HTR-8/SVneo (cell line): ENCODE measurements at regions not wholly inside any gene's neighbourhood (a gene's known extent, or its start where the extent isn't known, plus 50 kb on each side); places are given as distances from the start of the nearest gene placed in this dataset.
"Not testable (repeated sequence)": the region's sequence is repeated elsewhere in the genome, so short reads cannot be mapped to it uniquely, and the experiment has no call there.

Experiments used
- DNase-seq: peaks from one replicate; pipeline ENCODE4 v3.0.0; 2011; ENCODE audit warnings: low spot score, mixed read lengths; ENCODE audit not compliant: insufficient read length
- FAIRE-seq: peaks from 2 replicates; lab custom pipeline; 2011; peaks lifted over from hg19 to GRCh38; lab: Jason Lieb, UNC

GRCh38 chr16:6803176-6803575 lies 529.5 kb upstream of the RBFOX1 start:
- no peak for FAIRE-seq

GRCh38 chr16:6797223-6797622 lies 535.4 kb upstream of the RBFOX1 start:
- DNase-seq (no peak), FAIRE-seq (no peak)

More at GRCh38 chr16:6803176-6803575, 529.5 kb upstream of the RBFOX1 start:
- no peak for DNase-seq

GRCh38 chr16:6777624-6778023 lies 555.0 kb upstream of the RBFOX1 start:
- FAIRE-seq (no peak), DNase-seq (no peak)

- FAIRE-seq (no peak), DNase-seq (no peak)
Observed at GRCh38 chr16:6775712-6776111, 556.9 kb upstream of the RBFOX1 start.

- DNase-seq (no peak), FAIRE-seq (no peak)
Observed at GRCh38 chr16:6771956-6772355, 560.7 kb upstream of the RBFOX1 start.

GRCh38 chr16:6753553-6753952 lies 579.1 kb upstream of the RBFOX1 start:
- FAIRE-seq (no peak), DNase-seq (no peak)

GRCh38 chr16:6751191-6751590 lies 581.5 kb upstream of the RBFOX1 start:
- FAIRE-seq (no peak), DNase-seq (no peak)

GRCh38 chr16:6749698-6750097 lies 582.9 kb upstream of the RBFOX1 start:
- no peak for DNase-seq
- no peak for FAIRE-seq

GRCh38 chr16:6736302-6736701 lies 596.3 kb upstream of the RBFOX1 start:
- not testable (repeated sequence) for FAIRE-seq, DNase-seq

- FAIRE-seq (no peak), DNase-seq (no peak)
Observed at GRCh38 chr16:6735631-6736030, 597.0 kb upstream of the RBFOX1 start.

GRCh38 chr16:6732166-6732565 lies 600.5 kb upstream of the RBFOX1 start:
- no peak for FAIRE-seq
- DNase-seq = no peak

GRCh38 chr16:6728381-6728780 lies 604.3 kb upstream of the RBFOX1 start:
- FAIRE-seq = no peak
- DNase-seq = no peak

- FAIRE-seq = no peak
- no peak for DNase-seq
Observed at GRCh38 chr16:6726621-6727020, 606.0 kb upstream of the RBFOX1 start.

- no peak for DNase-seq
- FAIRE-seq = no peak
Observed at GRCh38 chr16:6725634-6726331, 606.9 kb upstream of the RBFOX1 start.

- not testable (repeated sequence) for FAIRE-seq, DNase-seq
Observed at GRCh38 chr16:6725206-6725605, 607.4 kb upstream of the RBFOX1 start.

GRCh38 chr16:6722786-6723185 lies 609.9 kb upstream of the RBFOX1 start:
- FAIRE-seq = no peak

GRCh38 chr16:6714510-6714909 lies 618.1 kb upstream of the RBFOX1 start:
- DNase-seq (no peak), FAIRE-seq (no peak)

More at GRCh38 chr16:6722786-6723185, 609.9 kb upstream of the RBFOX1 start:
- DNase-seq = no peak

- DNase-seq = no peak
- no peak for FAIRE-seq
Observed at GRCh38 chr16:6709736-6710135, 622.9 kb upstream of the RBFOX1 start.

- FAIRE-seq (no peak), DNase-seq (no peak)
Observed at GRCh38 chr16:6708576-6709215, 623.9 kb upstream of the RBFOX1 start.

GRCh38 chr16:6704306-6704930 lies 628.2 kb upstream of the RBFOX1 start:
- DNase-seq = no peak
- FAIRE-seq = no peak

- FAIRE-seq = no peak
- no peak for DNase-seq
Observed at GRCh38 chr16:6701096-6701495, 631.5 kb upstream of the RBFOX1 start.
